ENCODE measurements at regions not wholly inside any gene's neighbourhood (a gene's known extent, or its start where the extent isn't known, plus 50 kb on each side); places are given as distances from the start of the nearest gene placed in this dataset.
A peak's percentile ranks its signal among the peaks of the same experiment; 100 is the strongest.

DNA sequence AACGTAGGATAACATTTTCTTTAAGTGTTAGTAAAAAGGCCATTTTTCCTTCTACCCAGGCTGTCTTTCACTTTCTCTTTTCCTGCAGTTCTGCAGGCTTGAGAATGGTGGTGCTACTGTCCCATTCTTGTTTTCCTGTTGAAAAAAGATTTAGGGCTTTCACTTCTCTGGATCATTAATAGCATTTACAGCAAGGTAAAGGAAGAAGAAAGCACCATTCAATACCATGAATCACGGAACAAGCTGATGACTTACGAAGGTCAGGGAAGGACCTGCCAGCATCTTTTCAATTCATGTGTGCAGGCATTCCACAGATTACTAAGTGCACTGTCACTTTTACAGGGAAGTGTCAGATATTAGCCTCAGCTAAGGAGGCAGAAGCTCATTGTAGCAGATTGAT is 292.8 kb downstream of the YTHDC2 start:
- TF ChIP-seq, protein P1, sequence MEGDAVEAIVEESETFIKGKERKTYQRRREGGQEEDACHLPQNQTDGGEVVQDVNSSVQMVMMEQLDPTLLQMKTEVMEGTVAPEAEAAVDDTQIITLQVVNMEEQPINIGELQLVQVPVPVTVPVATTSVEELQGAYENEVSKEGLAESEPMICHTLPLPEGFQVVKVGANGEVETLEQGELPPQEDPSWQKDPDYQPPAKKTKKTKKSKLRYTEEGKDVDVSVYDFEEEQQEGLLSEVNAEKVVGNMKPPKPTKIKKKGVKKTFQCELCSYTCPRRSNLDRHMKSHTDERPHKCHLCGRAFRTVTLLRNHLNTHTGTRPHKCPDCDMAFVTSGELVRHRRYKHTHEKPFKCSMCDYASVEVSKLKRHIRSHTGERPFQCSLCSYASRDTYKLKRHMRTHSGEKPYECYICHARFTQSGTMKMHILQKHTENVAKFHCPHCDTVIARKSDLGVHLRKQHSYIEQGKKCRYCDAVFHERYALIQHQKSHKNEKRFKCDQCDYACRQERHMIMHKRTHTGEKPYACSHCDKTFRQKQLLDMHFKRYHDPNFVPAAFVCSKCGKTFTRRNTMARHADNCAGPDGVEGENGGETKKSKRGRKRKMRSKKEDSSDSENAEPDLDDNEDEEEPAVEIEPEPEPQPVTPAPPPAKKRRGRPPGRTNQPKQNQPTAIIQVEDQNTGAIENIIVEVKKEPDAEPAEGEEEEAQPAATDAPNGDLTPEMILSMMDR (conservative IDR thresholded peaks at IDR 0.05; ENCODE audit: low read depth in 2 of 2): peak; percentile 73 to 76
- TF ChIP-seq ZNF331 (CRISPR knock-in tag; IDR thresholded peaks at IDR 0.05; ENCODE audit: low read depth) (no peak), REST (IDR thresholded peaks at IDR 0.05; ENCODE audit: unreplicated experiment) (no peak), POLR2AphosphoS5 (IDR thresholded peaks at IDR 0.05; ENCODE audit: low read depth) (no peak), EZH2phosphoT487 (IDR thresholded peaks at IDR 0.05; ENCODE audit: unreplicated experiment) (no peak), NANOG (IDR thresholded peaks at IDR 0.05; ENCODE audit: borderline replicate concordance) (no peak), EZH2 (IDR thresholded peaks at IDR 0.05; ENCODE audit: low read depth, unreplicated experiment) (no peak), STAT1 (IDR thresholded peaks at IDR 0.05; ENCODE audit: unreplicated experiment) (no peak), CREB1 (CRISPR knock-in tag; IDR thresholded peaks at IDR 0.05; ENCODE audit: low read depth) (no peak), JUNB (IDR thresholded peaks at IDR 0.05; ENCODE audit: unreplicated experiment) (no peak), ETS1 (IDR thresholded peaks at IDR 0.05) (no peak)
- TF ChIP-seq, protein P2, sequence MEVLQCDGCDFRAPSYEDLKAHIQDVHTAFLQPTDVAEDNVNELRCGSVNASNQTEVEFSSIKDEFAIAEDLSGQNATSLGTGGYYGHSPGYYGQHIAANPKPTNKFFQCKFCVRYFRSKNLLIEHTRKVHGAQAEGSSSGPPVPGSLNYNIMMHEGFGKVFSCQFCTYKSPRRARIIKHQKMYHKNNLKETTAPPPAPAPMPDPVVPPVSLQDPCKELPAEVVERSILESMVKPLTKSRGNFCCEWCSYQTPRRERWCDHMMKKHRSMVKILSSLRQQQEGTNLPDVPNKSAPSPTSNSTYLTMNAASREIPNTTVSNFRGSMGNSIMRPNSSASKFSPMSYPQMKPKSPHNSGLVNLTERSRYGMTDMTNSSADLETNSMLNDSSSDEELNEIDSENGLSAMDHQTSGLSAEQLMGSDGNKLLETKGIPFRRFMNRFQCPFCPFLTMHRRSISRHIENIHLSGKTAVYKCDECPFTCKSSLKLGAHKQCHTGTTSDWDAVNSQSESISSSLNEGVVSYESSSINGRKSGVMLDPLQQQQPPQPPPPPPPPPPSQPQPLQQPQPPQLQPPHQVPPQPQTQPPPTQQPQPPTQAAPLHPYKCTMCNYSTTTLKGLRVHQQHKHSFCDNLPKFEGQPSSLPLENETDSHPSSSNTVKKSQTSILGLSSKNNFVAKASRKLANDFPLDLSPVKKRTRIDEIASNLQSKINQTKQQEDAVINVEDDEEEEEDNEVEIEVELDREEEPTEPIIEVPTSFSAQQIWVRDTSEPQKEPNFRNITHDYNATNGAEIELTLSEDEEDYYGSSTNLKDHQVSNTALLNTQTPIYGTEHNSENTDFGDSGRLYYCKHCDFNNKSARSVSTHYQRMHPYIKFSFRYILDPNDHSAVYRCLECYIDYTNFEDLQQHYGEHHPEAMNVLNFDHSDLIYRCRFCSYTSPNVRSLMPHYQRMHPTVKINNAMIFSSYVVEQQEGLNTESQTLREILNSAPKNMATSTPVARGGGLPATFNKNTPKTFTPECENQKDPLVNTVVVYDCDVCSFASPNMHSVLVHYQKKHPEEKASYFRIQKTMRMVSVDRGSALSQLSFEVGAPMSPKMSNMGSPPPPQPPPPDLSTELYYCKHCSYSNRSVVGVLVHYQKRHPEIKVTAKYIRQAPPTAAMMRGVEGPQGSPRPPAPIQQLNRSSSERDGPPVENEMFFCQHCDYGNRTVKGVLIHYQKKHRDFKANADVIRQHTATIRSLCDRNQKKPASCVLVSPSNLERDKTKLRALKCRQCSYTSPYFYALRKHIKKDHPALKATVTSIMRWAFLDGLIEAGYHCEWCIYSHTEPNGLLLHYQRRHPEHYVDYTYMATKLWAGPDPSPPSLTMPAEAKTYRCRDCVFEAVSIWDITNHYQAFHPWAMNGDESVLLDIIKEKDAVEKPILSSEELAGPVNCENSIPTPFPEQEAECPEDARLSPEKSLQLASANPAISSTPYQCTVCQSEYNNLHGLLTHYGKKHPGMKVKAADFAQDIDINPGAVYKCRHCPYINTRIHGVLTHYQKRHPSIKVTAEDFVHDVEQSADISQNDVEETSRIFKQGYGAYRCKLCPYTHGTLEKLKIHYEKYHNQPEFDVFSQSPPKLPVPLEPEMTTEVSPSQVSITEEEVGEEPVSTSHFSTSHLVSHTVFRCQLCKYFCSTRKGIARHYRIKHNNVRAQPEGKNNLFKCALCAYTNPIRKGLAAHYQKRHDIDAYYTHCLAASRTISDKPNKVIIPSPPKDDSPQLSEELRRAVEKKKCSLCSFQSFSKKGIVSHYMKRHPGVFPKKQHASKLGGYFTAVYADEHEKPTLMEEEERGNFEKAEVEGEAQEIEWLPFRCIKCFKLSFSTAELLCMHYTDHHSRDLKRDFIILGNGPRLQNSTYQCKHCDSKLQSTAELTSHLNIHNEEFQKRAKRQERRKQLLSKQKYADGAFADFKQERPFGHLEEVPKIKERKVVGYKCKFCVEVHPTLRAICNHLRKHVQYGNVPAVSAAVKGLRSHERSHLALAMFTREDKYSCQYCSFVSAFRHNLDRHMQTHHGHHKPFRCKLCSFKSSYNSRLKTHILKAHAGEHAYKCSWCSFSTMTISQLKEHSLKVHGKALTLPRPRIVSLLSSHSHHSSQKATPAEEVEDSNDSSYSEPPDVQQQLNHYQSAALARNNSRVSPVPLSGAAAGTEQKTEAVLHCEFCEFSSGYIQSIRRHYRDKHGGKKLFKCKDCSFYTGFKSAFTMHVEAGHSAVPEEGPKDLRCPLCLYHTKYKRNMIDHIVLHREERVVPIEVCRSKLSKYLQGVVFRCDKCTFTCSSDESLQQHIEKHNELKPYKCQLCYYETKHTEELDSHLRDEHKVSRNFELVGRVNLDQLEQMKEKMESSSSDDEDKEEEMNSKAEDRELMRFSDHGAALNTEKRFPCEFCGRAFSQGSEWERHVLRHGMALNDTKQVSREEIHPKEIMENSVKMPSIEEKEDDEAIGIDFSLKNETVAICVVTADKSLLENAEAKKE (CRISPR knock-in tag; IDR thresholded peaks at IDR 0.05): no peak
